Smooth muscle cell (in vitro differentiated cells): ENCODE measurements at regions not wholly inside any gene's neighbourhood (a gene's known extent, or its start where the extent isn't known, plus 50 kb on each side); places are given as distances from the start of the nearest gene placed in this dataset.
A peak's percentile ranks its signal among the peaks of the same experiment; 100 is the strongest.

Experiments
- DNase-seq: peaks from one replicate; lab custom pipeline; 2025; ENCODE audit not compliant: unreplicated experiment; lab: John Stamatoyannopoulos, UW
- H2AFZ ChIP-seq: fragments of 200-600 bp; sonication (generic); 2 replicates; pipeline ENCODE4 v1.6.0; 2016; ENCODE audit warnings: antibody characterized with exemption, low read depth, mild to moderate bottlenecking
- H3F3A ChIP-seq: fragments of 200-600 bp; sonication (generic); 2 replicates; pipeline ENCODE4 v1.6.0; 2017; ENCODE audit warnings: antibody characterized with exemption, low read depth
- H3K27ac ChIP-seq: fragments of 200-600 bp; sonication (generic); 2 replicates; pipeline ENCODE4 v1.5.1; 2016; ENCODE audit warnings: low read depth, mild to moderate bottlenecking
- H3K27me3 ChIP-seq: fragments of 200-600 bp; sonication (generic); 2 replicates; pipeline ENCODE4 v1.6.1; 2016; ENCODE audit warnings: low read depth, mild to moderate bottlenecking
- H3K36me3 ChIP-seq: fragments of 200-600 bp; sonication (generic); 2 replicates; pipeline ENCODE4 v1.5.1; 2016; ENCODE audit warnings: low read depth
- H3K4me1 ChIP-seq: fragments of 200-600 bp; sonication (generic); 2 replicates; pipeline ENCODE4 v1.5.1; 2016; ENCODE audit warnings: low read depth
- H3K4me2 ChIP-seq: fragments of 200-600 bp; sonication (generic); 2 replicates; pipeline ENCODE4 v1.6.0; 2016; ENCODE audit warnings: mild to moderate bottlenecking
- H3K4me3 ChIP-seq: fragments of 200-600 bp; sonication (generic); 2 replicates; pipeline ENCODE4 v1.5.1; 2016; ENCODE audit warnings: mild to moderate bottlenecking
- H3K79me2 ChIP-seq: fragments of 200-600 bp; sonication (generic); 2 replicates; pipeline ENCODE4 v1.6.0; 2016; ENCODE audit warnings: low read depth, mild to moderate bottlenecking
- H3K9ac ChIP-seq: fragments of 200-600 bp; sonication (generic); 2 replicates; pipeline ENCODE4 v1.6.0; 2016; ENCODE audit warnings: low read depth
- H3K9me3 ChIP-seq: fragments of 200-600 bp; sonication (generic); replicated peaks from 2 replicates; pipeline ENCODE4 v1.5.1; 2016; ENCODE audit warnings: low read depth
- H4K20me1 ChIP-seq: fragments of 200-600 bp; sonication (generic); 2 replicates; pipeline ENCODE4 v1.6.0; 2016; ENCODE audit warnings: low read depth
- CTCF ChIP-seq: fragments of 200-600 bp; sonication (generic); IDR thresholded peaks from 2 replicates; pipeline ENCODE4 v1.5.1; 2017; ENCODE audit warnings: borderline replicate concordance, mild to moderate bottlenecking, antibody characterized with exemption; ENCODE audit not compliant: insufficient read depth, poor library complexity, severe bottlenecking
- WGBS: methylation state at CpG from one replicate; pipeline ENCODE4 v1.1.7; 2016; ENCODE audit warnings: low lambda C conversion rate; 5-methylcytosine and 5-hydroxymethylcytosine counted together

- no peak for DNase-seq
- Histone ChIP-seq H3K79me2 (no peaks in the 10 kb centered on the region), H2AFZ (no peak overlapping the region), H3K4me1 (peaks cover 5% of the 10 kb centered on the region), H3K9ac (no peak overlapping the region), H3K4me2 (peak overlapping the region; percentile 16), H3K27me3 (no peaks in the 10 kb centered on the region), H3F3A (no peaks in the 10 kb centered on the region), H3K4me3 (no peak overlapping the region), H4K20me1 (no peaks in the 10 kb centered on the region), H3K27ac (peak overlapping the region; percentile 54), H3K9me3 (no peaks in the 10 kb centered on the region), H3K36me3 (no peaks in the 10 kb centered on the region)
- no peak for TF ChIP-seq CTCF
- 40% methylated on average over 6 of the region's 6 CpGs for WGBS
Measured at GRCh38 chr13:96898646-96899254, 95.5 kb downstream of the OXGR1 start.

- no peaks in the 10 kb centered on the region for H3K9me3 ChIP-seq
- no peak for DNase-seq
- peak overlapping the region; percentile 54 for H3K27ac ChIP-seq
- H3F3A ChIP-seq, result no peaks in the 10 kb centered on the region
- no peak overlapping the region for H2AFZ ChIP-seq
- H4K20me1 ChIP-seq, result no peaks in the 10 kb centered on the region
- H3K79me2 ChIP-seq, result no peaks in the 10 kb centered on the region
- peaks cover 5% of the 10 kb centered on the region for H3K4me1 ChIP-seq
- H3K9ac ChIP-seq, result no peak overlapping the region
- H3K4me2 ChIP-seq, result peak overlapping the region; percentile 16
- no peak for TF ChIP-seq CTCF
- no peaks in the 10 kb centered on the region for H3K27me3 ChIP-seq
- H3K4me3 ChIP-seq, result no peak overlapping the region
- no peaks in the 10 kb centered on the region for H3K36me3 ChIP-seq
Measured at GRCh38 chr13:96898212-96898611, 96.1 kb downstream of the OXGR1 start.
